Colonic mucosa (tissue), 4 donors: ENCODE measurements at regions not wholly inside any gene's neighbourhood (a gene's known extent, or its start where the extent isn't known, plus 50 kb on each side); places are given as distances from the start of the nearest gene placed in this dataset.

ENCODE experiments used
- DNase-seq: peaks from one replicate; pipeline ENCODE4 v3.0.0-alpha.2; 2020
- H3K27ac ChIP-seq: fragments of 200-600 bp; one replicate; pipeline ENCODE4 v1.8.0; 2021
- H3K27me3 ChIP-seq: fragments of 200-600 bp; one replicate; pipeline ENCODE4 v1.8.0; 2021
- H3K36me3 ChIP-seq: fragments of 200-600 bp; one replicate; pipeline ENCODE4 v1.8.0; 2021
- H3K4me1 ChIP-seq: fragments of 200-600 bp; one replicate; pipeline ENCODE4 v1.8.0; 2021; ENCODE audit warnings: mild to moderate bottlenecking
- H3K4me3 ChIP-seq: fragments of 200-600 bp; one replicate; pipeline ENCODE4 v1.8.0; 2021
- H3K9ac ChIP-seq, 2 donors: one replicate each; pipeline ENCODE4 v1.7.0; 2013; ENCODE audit warnings: control low read depth in 2 of 2, low read depth in 2 of 2, low read length in 2 of 2
- H3K9me3 ChIP-seq: fragments of 200-600 bp; one replicate; pipeline ENCODE4 v1.8.0; 2021
- CTCF ChIP-seq: fragments of 200-600 bp; IDR thresholded peaks from one replicate; pipeline ENCODE4 v1.8.0; 2022; ENCODE audit warnings: antibody characterized with exemption, mild to moderate bottlenecking
- intact Hi-C: fragments of 100-400 bp; cut with DNase I; formaldehyde crosslinking; loops from one replicate; pipeline ENCODE4 v1.14.1; 2022
- donor health status: healthy.
- donor health status: DM: no; HTN: no; CAD: no.
- donor health status: DM: no; HTN: no; CAD: no.

- Histone ChIP-seq H3K27me3 (no peaks in the 10 kb centered on the region), H3K9ac (no peak overlapping the region), H3K4me3 (no peak overlapping the region), H3K27ac (no peak overlapping the region), H3K9me3 (no peaks in the 10 kb centered on the region), H3K36me3 (no peaks in the 10 kb centered on the region), H3K4me1 (no peaks in the 10 kb centered on the region)
- TF ChIP-seq CTCF: no peak
- intact Hi-C loops: no loop called here
- no peak for DNase-seq
Observed at GRCh38 chr11:80455818-80456217, 1015.0 kb upstream of the TENM4 start.

GRCh38 chr11:80451105-80451504 is 1010.3 kb upstream of the TENM4 start:
- Histone ChIP-seq H3K9ac (no peak overlapping the region), H3K9me3 (no peaks in the 10 kb centered on the region), H3K36me3 (no peaks in the 10 kb centered on the region), H3K4me1 (no peaks in the 10 kb centered on the region), H3K27ac (no peak overlapping the region), H3K4me3 (no peak overlapping the region), H3K27me3 (no peaks in the 10 kb centered on the region)
- no peak for TF ChIP-seq CTCF
- DNase-seq: no peak
- intact Hi-C loops: no loop called here

GRCh38 chr11:80448709-80449108 is 1007.9 kb upstream of the TENM4 start:
- Histone ChIP-seq H3K36me3 (no peaks in the 10 kb centered on the region), H3K27ac (no peak overlapping the region), H3K9me3 (no peaks in the 10 kb centered on the region), H3K27me3 (no peaks in the 10 kb centered on the region), H3K4me3 (no peak overlapping the region), H3K9ac (no peak overlapping the region), H3K4me1 (no peaks in the 10 kb centered on the region)
- DNase-seq: no peak
- TF ChIP-seq CTCF: no peak
- intact Hi-C loops: no loop called here

- H3K9me3 ChIP-seq: no peaks in the 10 kb centered on the region
- no peak for TF ChIP-seq CTCF
- H3K4me1 ChIP-seq: no peaks in the 10 kb centered on the region
- no peak overlapping the region for H3K27ac ChIP-seq
- DNase-seq: no peak
- H3K27me3 ChIP-seq: no peaks in the 10 kb centered on the region
- intact Hi-C loops: no loop called here
- no peak overlapping the region for H3K4me3 ChIP-seq
- no peaks in the 10 kb centered on the region for H3K36me3 ChIP-seq
- no peak overlapping the region for H3K9ac ChIP-seq
Observed at GRCh38 chr11:80443177-80443576, 1002.3 kb upstream of the TENM4 start.

GRCh38 chr11:80441821-80442220 is 1001.0 kb upstream of the TENM4 start:
- H3K27me3 ChIP-seq: no peaks in the 10 kb centered on the region
- DNase-seq: no peak
- no peaks in the 10 kb centered on the region for H3K4me1 ChIP-seq
- H3K9me3 ChIP-seq: no peaks in the 10 kb centered on the region
- H3K27ac ChIP-seq: no peak overlapping the region
- H3K36me3 ChIP-seq: no peaks in the 10 kb centered on the region
- no peak for TF ChIP-seq CTCF
- no peak overlapping the region for H3K4me3 ChIP-seq
- H3K9ac ChIP-seq: no peak overlapping the region
- intact Hi-C loops: no loop called here

GRCh38 chr11:80440835-80441234 is 1000.0 kb upstream of the TENM4 start:
- Histone ChIP-seq H3K27me3 (no peaks in the 10 kb centered on the region), H3K4me3 (no peak overlapping the region), H3K9me3 (no peaks in the 10 kb centered on the region), H3K36me3 (no peaks in the 10 kb centered on the region), H3K27ac (no peak overlapping the region), H3K9ac (no peak overlapping the region), H3K4me1 (no peaks in the 10 kb centered on the region)
- intact Hi-C loops: no loop called here
- DNase-seq: no peak
- TF ChIP-seq CTCF: no peak
